Prostate gland (tissue), 2 donors: ENCODE measurements at regions not wholly inside any gene's neighbourhood (a gene's known extent, or its start where the extent isn't known, plus 50 kb on each side); places are given as distances from the start of the nearest gene placed in this dataset.
"Not testable (repeated sequence)": the region's sequence is repeated elsewhere in the genome, so short reads cannot be mapped to it uniquely, and the experiment has no call there.

ENCODE experiments used
- POLR2A ChIP-seq: fragments of 450-650 bp; IDR thresholded peaks from one replicate; pipeline ENCODE4 v1.6.1; 2016; ENCODE audit warnings: antibody characterized with exemption, mild to moderate bottlenecking
- POLR2AphosphoS5 ChIP-seq: sonication (generic); formaldehyde crosslinking; IDR thresholded peaks from one replicate; pipeline ENCODE4 v1.6.1; 2017; ENCODE audit warnings: antibody characterized with exemption
- TF ChIP-seq, protein P1 (sequence below), 4 experiments: fragments of 200-600 bp in 2 of 4; fragments of 450-650 bp in 2 of 4; sonication (generic) in 2 of 4; IDR thresholded peaks; 1 replicate in 3 of 4; 2 replicates in 1 of 4; pipeline ENCODE4 v1.5.1; 2016 to 2019; ENCODE audit warnings: antibody characterized with exemption in 4 of 4, mild to moderate bottlenecking in 2 of 4, moderate library complexity in 2 of 4

DNA sequence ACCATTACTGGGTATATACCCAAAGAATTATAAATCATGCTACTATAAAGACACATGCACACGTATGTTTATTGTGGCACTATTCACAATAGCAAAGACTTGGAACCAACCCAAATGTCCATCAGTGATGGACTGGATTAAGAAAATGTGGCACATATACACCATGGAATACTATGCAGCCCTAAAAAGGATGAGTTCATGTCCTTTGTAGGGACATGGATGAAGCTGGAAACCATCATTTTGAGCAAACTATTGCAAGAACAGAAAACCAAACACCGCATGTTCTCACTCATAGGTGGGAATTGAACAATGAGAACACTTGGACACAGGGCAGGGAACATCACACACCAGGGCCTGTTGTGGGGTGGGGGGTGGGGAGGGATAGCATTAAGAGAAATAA, 88.5 kb upstream of the DPH5 start:
- not testable (repeated sequence) for TF ChIP-seq POLR2A, POLR2AphosphoS5
- TF ChIP-seq, protein P1, sequence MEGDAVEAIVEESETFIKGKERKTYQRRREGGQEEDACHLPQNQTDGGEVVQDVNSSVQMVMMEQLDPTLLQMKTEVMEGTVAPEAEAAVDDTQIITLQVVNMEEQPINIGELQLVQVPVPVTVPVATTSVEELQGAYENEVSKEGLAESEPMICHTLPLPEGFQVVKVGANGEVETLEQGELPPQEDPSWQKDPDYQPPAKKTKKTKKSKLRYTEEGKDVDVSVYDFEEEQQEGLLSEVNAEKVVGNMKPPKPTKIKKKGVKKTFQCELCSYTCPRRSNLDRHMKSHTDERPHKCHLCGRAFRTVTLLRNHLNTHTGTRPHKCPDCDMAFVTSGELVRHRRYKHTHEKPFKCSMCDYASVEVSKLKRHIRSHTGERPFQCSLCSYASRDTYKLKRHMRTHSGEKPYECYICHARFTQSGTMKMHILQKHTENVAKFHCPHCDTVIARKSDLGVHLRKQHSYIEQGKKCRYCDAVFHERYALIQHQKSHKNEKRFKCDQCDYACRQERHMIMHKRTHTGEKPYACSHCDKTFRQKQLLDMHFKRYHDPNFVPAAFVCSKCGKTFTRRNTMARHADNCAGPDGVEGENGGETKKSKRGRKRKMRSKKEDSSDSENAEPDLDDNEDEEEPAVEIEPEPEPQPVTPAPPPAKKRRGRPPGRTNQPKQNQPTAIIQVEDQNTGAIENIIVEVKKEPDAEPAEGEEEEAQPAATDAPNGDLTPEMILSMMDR (IDR thresholded peaks at IDR 0.05): not testable (repeated sequence)
